A673 (cell line): ENCODE measurements at regions not wholly inside any gene's neighbourhood (a gene's known extent, or its start where the extent isn't known, plus 50 kb on each side); places are given as distances from the start of the nearest gene placed in this dataset.

Source experiments
- EZH2 ChIP-seq: fragments of 200-600 bp; sonication (generic); IDR thresholded peaks from 2 replicates; pipeline ENCODE4 v1.6.1; 2017; ENCODE audit warnings: borderline replicate concordance, low read depth, mild to moderate bottlenecking, mixed read lengths, antibody characterized with exemption, low read length; ENCODE audit not compliant: poor library complexity, severe bottlenecking
- TF ChIP-seq, protein P1 (sequence below): fragments of 300-800, 200-600 bp; sonication (generic); conservative IDR thresholded peaks from 2 replicates; pipeline ENCODE4 v1.5.1; 2017; ENCODE audit warnings: low read depth, mild to moderate bottlenecking, antibody characterized with exemption, low read length, moderate library complexity, mixed read lengths

DNA sequence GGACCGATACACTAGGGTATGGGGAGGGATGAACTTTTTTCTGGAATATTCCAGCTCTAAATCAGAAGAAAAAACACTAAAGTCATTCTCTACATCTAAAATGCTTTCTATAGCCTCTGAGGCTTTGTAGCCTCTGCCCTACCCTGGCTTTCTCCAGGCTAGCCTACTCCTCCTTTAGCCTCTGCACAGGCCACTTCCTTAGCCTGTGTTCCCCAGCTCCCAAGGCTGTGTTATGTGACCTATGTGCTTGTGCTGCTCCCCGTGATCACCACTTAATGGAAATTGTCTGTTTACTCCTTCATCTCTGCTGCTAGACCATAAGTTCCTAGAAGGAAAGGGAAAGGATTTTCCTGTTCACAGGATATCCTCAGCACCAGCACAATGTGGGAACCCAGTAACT, 92.8 kb downstream of the SEC16B start:
- TF ChIP-seq, protein P1, sequence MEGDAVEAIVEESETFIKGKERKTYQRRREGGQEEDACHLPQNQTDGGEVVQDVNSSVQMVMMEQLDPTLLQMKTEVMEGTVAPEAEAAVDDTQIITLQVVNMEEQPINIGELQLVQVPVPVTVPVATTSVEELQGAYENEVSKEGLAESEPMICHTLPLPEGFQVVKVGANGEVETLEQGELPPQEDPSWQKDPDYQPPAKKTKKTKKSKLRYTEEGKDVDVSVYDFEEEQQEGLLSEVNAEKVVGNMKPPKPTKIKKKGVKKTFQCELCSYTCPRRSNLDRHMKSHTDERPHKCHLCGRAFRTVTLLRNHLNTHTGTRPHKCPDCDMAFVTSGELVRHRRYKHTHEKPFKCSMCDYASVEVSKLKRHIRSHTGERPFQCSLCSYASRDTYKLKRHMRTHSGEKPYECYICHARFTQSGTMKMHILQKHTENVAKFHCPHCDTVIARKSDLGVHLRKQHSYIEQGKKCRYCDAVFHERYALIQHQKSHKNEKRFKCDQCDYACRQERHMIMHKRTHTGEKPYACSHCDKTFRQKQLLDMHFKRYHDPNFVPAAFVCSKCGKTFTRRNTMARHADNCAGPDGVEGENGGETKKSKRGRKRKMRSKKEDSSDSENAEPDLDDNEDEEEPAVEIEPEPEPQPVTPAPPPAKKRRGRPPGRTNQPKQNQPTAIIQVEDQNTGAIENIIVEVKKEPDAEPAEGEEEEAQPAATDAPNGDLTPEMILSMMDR: no peak
- no peak for TF ChIP-seq EZH2
